ENCODE measurements at regions not wholly inside any gene's neighbourhood (a gene's known extent, or its start where the extent isn't known, plus 50 kb on each side); places are given as distances from the start of the nearest gene placed in this dataset.

DNA sequence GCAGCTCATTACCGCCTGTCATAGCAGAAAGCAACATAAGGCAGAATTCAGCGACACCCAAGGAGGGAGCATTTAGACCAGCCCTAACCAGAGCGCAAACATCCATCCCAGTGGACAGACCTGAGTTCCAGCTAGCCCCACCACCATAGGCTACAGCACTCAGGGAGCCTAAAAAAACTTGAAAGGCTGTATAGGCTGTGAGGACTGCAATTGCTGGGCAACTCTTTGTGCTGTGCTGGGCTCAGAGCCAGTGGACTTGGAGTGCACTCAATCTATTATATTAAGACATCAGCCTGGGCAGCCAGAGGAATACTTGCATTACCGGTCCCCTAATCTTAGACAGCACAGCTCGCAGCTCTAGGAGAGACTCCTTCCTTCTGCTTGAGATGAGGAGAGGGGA, 207.3 kb downstream of the KIF2B start:
- Histone ChIP-seq H3K4me1 (no peaks in the 10 kb centered on the region), H3K36me3 (no peaks in the 10 kb centered on the region), H3K9me3 (no peaks in the 10 kb centered on the region), H3K4me3 (no peak overlapping the region), H3K27ac (no peak overlapping the region), H3K27me3 (no peaks in the 10 kb centered on the region)
- TF ChIP-seq, protein P1, sequence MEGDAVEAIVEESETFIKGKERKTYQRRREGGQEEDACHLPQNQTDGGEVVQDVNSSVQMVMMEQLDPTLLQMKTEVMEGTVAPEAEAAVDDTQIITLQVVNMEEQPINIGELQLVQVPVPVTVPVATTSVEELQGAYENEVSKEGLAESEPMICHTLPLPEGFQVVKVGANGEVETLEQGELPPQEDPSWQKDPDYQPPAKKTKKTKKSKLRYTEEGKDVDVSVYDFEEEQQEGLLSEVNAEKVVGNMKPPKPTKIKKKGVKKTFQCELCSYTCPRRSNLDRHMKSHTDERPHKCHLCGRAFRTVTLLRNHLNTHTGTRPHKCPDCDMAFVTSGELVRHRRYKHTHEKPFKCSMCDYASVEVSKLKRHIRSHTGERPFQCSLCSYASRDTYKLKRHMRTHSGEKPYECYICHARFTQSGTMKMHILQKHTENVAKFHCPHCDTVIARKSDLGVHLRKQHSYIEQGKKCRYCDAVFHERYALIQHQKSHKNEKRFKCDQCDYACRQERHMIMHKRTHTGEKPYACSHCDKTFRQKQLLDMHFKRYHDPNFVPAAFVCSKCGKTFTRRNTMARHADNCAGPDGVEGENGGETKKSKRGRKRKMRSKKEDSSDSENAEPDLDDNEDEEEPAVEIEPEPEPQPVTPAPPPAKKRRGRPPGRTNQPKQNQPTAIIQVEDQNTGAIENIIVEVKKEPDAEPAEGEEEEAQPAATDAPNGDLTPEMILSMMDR (IDR thresholded peaks at IDR 0.05): no peak
- intact Hi-C loops (cut with DNase I): no loop called here
- no peak for DNase-seq (ENCODE audit: low spot score in 2 of 2)

DNA sequence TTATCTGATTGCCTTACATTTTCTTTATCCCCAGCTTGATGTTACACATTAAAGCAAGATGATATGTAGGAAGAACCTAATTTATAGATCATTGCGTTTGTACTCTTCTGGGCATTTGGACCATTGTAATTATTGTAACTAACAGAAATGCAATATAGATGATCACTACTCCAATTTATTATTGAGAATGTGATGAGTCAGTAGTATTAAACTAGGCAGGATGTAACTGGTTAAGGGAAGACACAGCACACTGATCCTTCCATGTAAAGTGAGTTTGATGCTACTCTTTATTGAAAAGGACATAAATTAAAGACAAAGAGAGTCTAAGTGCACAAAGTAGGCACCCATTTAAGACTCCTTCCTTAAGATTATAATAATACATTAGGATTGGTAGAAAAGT, 223.8 kb downstream of the KIF2B start:
- Histone ChIP-seq H3K4me3 (no peak overlapping the region), H3K9me3 (no peaks in the 10 kb centered on the region), H3K4me1 (no peaks in the 10 kb centered on the region), H3K36me3 (no peaks in the 10 kb centered on the region), H3K27ac (no peak overlapping the region), H3K27me3 (no peaks in the 10 kb centered on the region)
- no peak for DNase-seq (ENCODE audit: low spot score in 2 of 2)
- TF ChIP-seq, protein P1 (IDR thresholded peaks at IDR 0.05): no peak
- intact Hi-C loops (cut with DNase I): no loop called here

DNA sequence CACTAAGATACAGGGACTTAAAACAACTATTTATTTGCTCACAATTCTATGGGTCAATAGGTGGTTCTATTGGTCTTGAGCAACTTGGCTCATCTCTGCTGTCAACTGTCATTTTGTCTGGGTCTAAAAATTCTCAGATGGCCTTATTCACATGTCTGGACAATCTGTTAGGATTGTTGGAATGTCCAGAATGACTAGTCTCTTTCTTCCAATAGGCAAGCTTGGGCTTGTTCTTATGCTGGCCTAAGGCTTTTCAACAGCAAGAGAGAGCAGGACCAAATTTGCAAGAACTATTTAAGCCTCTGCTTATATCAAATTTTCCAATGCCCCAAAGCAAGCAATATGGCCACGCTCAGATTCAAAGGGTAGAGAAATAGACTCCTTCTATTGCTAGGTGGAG, 240.9 kb downstream of the KIF2B start:
- Histone ChIP-seq H3K36me3 (no peaks in the 10 kb centered on the region), H3K27ac (no peak overlapping the region), H3K9me3 (no peaks in the 10 kb centered on the region), H3K4me1 (no peaks in the 10 kb centered on the region), H3K27me3 (no peaks in the 10 kb centered on the region), H3K4me3 (no peak overlapping the region)
- DNase-seq (ENCODE audit: low spot score in 2 of 2): no peak
- intact Hi-C loops (cut with DNase I): no loop called here
- TF ChIP-seq, protein P1 (IDR thresholded peaks at IDR 0.05): no peak

DNA sequence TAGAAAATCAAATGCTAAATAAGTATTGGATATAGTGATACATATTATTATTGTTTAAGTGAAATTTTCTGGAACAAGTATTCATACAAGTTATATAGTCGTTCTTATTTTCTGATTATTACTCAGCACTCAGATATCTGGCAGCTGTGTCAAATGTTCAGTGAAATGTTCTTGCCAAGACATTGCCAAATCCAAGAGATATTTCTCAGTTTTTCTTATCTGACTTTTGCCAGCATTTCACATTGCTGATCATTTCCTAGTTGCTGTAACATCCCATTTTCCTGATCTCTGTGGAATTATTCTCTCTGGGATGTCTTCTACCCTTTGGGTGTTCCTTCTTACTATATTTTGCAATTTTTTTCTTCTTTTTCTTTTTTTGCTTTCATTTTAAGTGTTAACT, 262.3 kb downstream of the KIF2B start:
- H3K36me3 ChIP-seq: no peaks in the 10 kb centered on the region
- no peaks in the 10 kb centered on the region for H3K4me1 ChIP-seq
- H3K4me3 ChIP-seq: no peak overlapping the region
- no peaks in the 10 kb centered on the region for H3K27me3 ChIP-seq
- no peak overlapping the region for H3K27ac ChIP-seq
- TF ChIP-seq, protein P1 (IDR thresholded peaks at IDR 0.05): no peak
- H3K9me3 ChIP-seq: no peaks in the 10 kb centered on the region
- DNase-seq (ENCODE audit: low spot score in 2 of 2): no peak
- intact Hi-C loops (cut with DNase I): no loop called here

DNA sequence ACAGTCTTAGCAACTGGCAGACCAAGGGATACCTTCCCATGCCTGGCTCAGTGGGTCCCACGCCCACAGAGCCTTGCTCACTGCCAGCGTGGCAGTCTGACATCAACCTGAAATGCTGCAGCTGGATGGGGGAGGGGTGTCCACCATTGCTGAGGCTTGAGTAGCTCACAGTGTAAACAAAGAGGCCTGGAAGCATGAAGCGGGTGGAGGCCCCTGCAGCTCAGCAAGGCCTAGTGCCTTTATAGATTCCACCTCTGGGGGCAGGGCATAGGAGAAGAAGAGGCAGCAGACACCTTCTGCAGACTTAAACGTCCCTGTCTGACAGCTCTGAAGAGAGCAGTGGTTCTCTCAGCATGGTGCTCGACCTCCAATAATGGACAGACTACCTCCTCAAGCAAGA, 263.2 kb downstream of the KIF2B start:
- H3K36me3 ChIP-seq: no peaks in the 10 kb centered on the region
- intact Hi-C loops (cut with DNase I): no loop called here
- H3K9me3 ChIP-seq: no peaks in the 10 kb centered on the region
- no peak overlapping the region for H3K4me3 ChIP-seq
- no peak overlapping the region for H3K27ac ChIP-seq
- no peaks in the 10 kb centered on the region for H3K4me1 ChIP-seq
- TF ChIP-seq, protein P1 (IDR thresholded peaks at IDR 0.05): no peak
- DNase-seq (ENCODE audit: low spot score in 2 of 2): no peak
- H3K27me3 ChIP-seq: no peaks in the 10 kb centered on the region

DNA sequence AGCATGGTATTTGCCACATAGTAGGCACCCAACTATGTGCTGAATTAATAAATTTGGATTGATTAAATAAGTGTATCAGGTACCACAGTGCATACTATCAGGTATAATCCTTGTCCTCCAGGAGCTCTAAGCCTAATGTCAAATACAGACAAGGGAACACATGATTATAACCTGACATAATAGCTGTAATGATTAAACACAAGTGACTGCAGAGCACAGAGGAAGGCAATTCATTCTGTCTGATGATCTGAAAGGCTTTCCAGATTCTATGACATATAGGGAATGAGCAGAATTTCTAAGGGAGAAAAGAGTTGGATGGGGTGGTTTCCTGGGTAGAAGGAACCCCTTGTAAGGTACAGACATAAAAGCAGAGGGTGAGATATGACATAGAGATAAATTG, 273.5 kb downstream of the KIF2B start:
- no peaks in the 10 kb centered on the region for H3K4me1 ChIP-seq
- H3K4me3 ChIP-seq: no peak overlapping the region
- no peaks in the 10 kb centered on the region for H3K9me3 ChIP-seq
- no peak overlapping the region for H3K27ac ChIP-seq
- no peak for DNase-seq (ENCODE audit: low spot score in 2 of 2)
- no peaks in the 10 kb centered on the region for H3K27me3 ChIP-seq
- TF ChIP-seq, protein P1 (IDR thresholded peaks at IDR 0.05): no peak
- intact Hi-C loops (cut with DNase I): no loop called here
- no peaks in the 10 kb centered on the region for H3K36me3 ChIP-seq
